ENCODE measurements at regions not wholly inside any gene's neighbourhood (a gene's known extent, or its start where the extent isn't known, plus 50 kb on each side); places are given as distances from the start of the nearest gene placed in this dataset.
A peak's percentile ranks its signal among the peaks of the same experiment; 100 is the strongest.

GRCh38 chr4:129371065-129371464 lies 275.1 kb downstream of the C4orf33 start:
- DNase-seq (ENCODE audit: low read depth) (no peak), FAIRE-seq (no peak)
- no peak for TF ChIP-seq CTCF (IDR thresholded peaks at IDR 0.05; ENCODE audit: insufficient read depth, low read length, severe bottlenecking)
- Histone ChIP-seq H3K27me3 (ENCODE audit: control insufficient read depth, insufficient read depth, low read length) (no peaks in the 10 kb centered on the region), H3K4me3 (ENCODE audit: low read depth, low read length) (no peak overlapping the region), H3K36me3 (ENCODE audit: control insufficient read depth, insufficient read depth, low read length) (no peaks in the 10 kb centered on the region)

GRCh38 chr4:129371926-129372325 lies 276.0 kb downstream of the C4orf33 start:
- no peak for TF ChIP-seq CTCF (IDR thresholded peaks at IDR 0.05; ENCODE audit: insufficient read depth, low read length, severe bottlenecking)
- Histone ChIP-seq H3K36me3 (ENCODE audit: control insufficient read depth, insufficient read depth, low read length) (no peaks in the 10 kb centered on the region), H3K27me3 (ENCODE audit: control insufficient read depth, insufficient read depth, low read length) (no peaks in the 10 kb centered on the region), H3K4me3 (ENCODE audit: low read depth, low read length) (no peak overlapping the region)
- FAIRE-seq (no peak), DNase-seq (ENCODE audit: low read depth) (no peak)

DNA sequence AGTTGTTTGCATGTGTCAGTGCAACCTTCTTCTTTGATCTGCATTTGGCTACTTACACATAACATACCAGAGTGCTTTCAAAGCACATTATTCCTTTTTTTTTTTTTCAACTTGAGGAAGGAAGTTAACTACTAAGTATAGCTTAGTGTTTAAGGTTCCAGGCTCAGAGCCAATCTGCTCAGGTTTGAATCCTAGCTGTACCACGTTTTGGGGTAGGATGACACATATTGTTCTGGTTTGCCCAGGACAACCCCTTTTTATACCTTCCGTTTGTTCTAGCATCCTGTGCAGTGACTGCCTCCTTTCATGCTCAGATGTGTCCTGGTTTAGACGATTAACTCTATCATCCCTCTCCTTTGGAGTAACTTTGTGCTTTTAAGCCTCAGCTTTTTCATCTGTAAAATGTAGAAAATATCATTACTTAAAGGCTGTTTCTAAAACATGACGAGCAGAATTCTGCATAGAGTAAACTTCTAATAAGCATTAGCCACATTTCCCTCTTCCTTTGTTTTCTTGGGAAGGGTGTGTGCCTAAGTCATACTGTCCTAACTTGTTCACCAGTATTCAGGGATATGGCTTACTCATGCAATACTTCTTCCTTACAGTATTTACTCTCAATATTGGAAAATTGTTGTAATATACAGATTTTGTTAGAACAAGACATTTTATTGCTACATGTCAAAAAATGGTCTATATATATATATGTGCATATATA lies 281.3 kb downstream of the C4orf33 start:
- no peaks in the 10 kb centered on the region for H3K27me3 ChIP-seq (ENCODE audit: control insufficient read depth, insufficient read depth, low read length)
- no peak for TF ChIP-seq CTCF (IDR thresholded peaks at IDR 0.05; ENCODE audit: insufficient read depth, low read length, severe bottlenecking)
- peak; percentile 83 for DNase-seq (ENCODE audit: low read depth)
- no peak overlapping the region for H3K4me3 ChIP-seq (ENCODE audit: low read depth, low read length)
- H3K36me3 ChIP-seq (ENCODE audit: control insufficient read depth, insufficient read depth, low read length), result no peaks in the 10 kb centered on the region
- no peak for FAIRE-seq

DNA sequence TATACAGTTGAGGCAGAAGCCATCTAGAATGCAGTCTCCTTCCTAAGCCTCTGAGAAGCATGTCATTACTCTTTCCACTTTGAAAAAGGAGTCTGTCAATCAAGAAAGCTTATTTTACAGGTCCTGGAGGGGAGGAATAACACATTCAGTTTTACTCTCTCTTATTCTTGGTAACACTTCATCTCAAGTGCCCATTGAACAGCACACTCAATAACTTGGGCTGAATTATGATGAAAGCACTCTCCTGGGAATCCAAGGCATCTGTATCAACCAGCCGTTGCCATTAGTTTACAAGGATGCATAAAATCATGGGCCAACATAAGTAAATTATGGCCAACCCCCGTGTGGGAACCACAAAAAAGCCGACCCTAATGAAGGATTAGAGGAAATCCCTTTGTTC lies 282.4 kb downstream of the C4orf33 start:
- Histone ChIP-seq H3K27me3 (ENCODE audit: control insufficient read depth, insufficient read depth, low read length) (no peaks in the 10 kb centered on the region), H3K36me3 (ENCODE audit: control insufficient read depth, insufficient read depth, low read length) (no peaks in the 10 kb centered on the region), H3K4me3 (ENCODE audit: low read depth, low read length) (no peak overlapping the region)
- no peak for TF ChIP-seq CTCF (IDR thresholded peaks at IDR 0.05; ENCODE audit: insufficient read depth, low read length, severe bottlenecking)
- no peak for DNase-seq (ENCODE audit: low read depth)
- no peak for FAIRE-seq

DNA sequence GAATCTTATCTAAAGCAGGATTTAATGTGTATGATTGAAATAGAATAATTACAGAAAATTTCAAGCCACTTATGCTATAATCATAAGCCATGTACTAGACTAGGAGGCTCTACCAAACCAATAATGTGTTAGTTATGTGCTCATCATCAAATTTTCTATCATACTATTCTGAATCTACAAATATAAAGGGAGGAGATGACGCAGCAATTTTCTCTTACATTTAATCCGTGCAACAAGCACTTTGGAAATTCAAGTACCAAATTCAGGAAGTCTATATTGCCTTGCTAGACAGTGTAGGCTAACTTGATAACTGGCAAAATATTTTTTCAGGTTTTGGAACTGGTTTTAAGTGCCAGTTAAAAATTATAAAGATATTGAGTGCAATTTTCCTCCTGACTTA lies 283.5 kb downstream of the C4orf33 start:
- H3K27me3 ChIP-seq (ENCODE audit: control insufficient read depth, insufficient read depth, low read length), result no peaks in the 10 kb centered on the region
- TF ChIP-seq CTCF (IDR thresholded peaks at IDR 0.05; ENCODE audit: insufficient read depth, low read length, severe bottlenecking), result no peak
- no peak overlapping the region for H3K4me3 ChIP-seq (ENCODE audit: low read depth, low read length)
- no peak for DNase-seq (ENCODE audit: low read depth)
- FAIRE-seq, result no peak
- H3K36me3 ChIP-seq (ENCODE audit: control insufficient read depth, insufficient read depth, low read length), result no peaks in the 10 kb centered on the region

GRCh38 chr4:129384974-129385373 lies 289.0 kb downstream of the C4orf33 start:
- Histone ChIP-seq H3K27me3 (ENCODE audit: control insufficient read depth, insufficient read depth, low read length) (no peaks in the 10 kb centered on the region), H3K4me3 (ENCODE audit: low read depth, low read length) (no peak overlapping the region), H3K36me3 (ENCODE audit: control insufficient read depth, insufficient read depth, low read length) (no peaks in the 10 kb centered on the region)
- TF ChIP-seq CTCF (IDR thresholded peaks at IDR 0.05; ENCODE audit: insufficient read depth, low read length, severe bottlenecking), result no peak
- DNase-seq (ENCODE audit: low read depth) (peak; percentile 94), FAIRE-seq (peak; percentile 7)
